ENCODE measurements at regions not wholly inside any gene's neighbourhood (a gene's known extent, or its start where the extent isn't known, plus 50 kb on each side); places are given as distances from the start of the nearest gene placed in this dataset.

DNA sequence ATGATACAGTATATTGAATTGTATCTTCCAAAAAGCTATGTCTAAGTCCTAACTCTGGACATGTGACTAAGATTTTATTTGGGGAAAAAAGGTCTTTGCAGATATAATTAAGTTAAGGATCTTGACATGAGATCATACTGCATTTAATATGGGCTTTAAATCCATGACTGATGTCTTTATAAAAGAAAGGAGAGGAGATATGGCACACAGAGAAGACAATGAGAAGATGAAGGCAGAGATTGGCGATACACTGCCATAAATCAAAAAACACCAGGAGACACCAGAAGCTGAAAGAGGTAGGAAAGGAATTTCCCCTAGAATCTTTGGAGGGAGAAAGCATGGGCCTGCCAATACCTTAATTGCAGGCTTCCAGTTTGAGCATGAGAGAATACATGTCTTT, 1450.2 kb downstream of the HACE1 start (continued):
- TF ChIP-seq SIRT6 (IDR thresholded peaks at IDR 0.05; ENCODE audit: low read length) = no peak

Data from H1 (cell line).